Hematopoietic multipotent progenitor cell treated with erythropoietin and hydrocortisone succinate and interleukin-3 and kit ligand, for 8 days (in vitro differentiated cells): ENCODE measurements at regions not wholly inside any gene's neighbourhood (a gene's known extent, or its start where the extent isn't known, plus 50 kb on each side); places are given as distances from the start of the nearest gene placed in this dataset.
"Not testable (repeated sequence)": the region's sequence is repeated elsewhere in the genome, so short reads cannot be mapped to it uniquely, and the experiment has no call there.

ENCODE experiments used
- DNase-seq: peaks from one replicate; pipeline ENCODE4 v3.0.0-alpha.2; 2015

DNA sequence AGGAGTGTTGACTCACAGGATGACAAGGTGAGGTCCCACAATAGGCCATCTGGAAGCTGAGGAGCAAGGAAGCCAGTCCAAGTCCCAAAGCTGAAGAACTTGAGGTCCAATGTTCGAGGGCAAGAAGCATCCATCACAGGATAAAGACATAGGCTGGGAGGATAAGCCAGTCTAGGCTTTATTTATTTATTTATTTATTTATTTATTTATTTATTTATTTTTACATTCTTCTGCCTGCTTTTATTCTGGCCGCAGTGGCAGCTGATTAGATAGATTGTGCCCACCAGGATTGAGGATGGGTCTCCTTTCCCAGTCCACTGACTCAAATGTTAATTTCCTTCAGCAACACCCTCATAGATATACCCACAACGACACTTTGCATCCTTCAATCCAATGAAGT, 472.2 kb upstream of the DPPA4 start:
- DNase-seq: no peak

DNA sequence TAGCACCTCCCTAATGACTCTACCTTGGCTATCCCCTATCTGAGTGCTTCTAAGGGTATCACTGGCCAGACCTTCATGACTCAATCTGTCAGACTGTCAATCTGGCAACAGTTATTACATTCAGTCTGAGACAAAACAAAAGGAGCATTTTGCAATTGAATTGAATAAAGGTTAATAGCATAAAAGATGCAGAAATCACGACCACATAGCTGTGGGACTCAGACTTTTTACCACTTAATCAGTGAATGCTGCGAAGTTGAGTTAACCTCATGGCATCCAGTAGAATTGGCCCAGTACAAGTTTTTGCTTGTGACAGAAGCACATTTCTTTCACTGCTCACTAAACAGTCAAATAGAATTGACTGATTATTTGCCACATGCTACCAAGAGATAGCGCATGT, 480.7 kb upstream of the DPPA4 start:
- no peak for DNase-seq

DNA sequence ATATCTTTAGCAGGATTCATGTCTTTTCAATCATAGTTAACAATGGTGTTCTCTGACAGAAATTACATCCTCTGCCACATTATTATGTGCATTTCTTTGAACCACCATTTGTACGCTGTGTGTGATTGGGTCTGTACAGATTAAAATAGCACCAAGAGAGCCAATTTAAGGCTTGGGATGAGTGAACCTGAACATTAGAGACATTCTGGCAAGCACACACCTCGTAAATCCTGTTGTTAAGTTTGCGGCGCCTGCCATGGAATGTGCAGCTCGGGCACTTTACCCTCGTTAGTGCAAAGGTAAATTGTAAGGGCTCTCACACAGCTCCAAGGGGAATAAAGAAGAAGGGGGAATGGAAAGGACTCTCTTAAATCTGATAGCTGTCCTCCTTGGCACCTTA, 482.4 kb upstream of the DPPA4 start:
- no peak for DNase-seq

DNA sequence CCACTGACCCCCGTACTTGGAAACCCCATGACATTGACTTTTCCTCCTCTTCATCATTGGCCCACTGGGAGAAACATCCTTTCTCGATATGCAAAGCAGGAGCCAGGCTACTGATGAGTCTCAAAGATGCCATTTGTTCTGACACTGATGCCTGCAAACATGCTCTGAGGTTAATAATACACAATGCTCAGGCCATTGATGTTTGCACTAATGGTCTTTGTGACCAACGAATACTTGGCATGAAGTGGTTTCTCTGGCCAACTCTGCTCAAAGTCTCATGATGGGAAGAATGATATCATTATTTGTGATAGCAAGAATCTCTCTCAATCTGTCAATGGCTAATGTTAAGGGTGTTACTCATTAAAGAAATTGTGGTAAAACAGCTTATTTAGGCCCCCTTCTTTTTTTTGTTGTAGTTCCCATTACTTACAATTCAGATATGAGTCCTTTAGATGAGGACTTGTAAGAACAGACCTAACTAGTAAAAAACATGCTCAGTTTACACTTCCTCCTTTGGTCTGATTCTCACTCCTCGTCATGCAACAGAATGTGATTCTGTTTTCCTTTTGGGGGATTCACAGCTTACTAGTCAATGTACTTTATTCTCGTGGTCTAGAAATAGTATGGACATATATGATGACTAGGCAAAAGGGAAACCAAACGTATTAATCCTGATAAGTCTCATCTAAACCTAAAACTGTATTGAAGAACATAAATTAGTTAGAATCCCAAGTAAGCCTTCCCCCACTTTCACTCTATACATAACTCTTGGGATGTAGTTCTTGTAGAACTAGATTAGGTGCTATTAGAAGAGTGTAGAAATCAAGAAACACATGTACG, 488.8 kb upstream of the DPPA4 start:
- no peak for DNase-seq

DNA sequence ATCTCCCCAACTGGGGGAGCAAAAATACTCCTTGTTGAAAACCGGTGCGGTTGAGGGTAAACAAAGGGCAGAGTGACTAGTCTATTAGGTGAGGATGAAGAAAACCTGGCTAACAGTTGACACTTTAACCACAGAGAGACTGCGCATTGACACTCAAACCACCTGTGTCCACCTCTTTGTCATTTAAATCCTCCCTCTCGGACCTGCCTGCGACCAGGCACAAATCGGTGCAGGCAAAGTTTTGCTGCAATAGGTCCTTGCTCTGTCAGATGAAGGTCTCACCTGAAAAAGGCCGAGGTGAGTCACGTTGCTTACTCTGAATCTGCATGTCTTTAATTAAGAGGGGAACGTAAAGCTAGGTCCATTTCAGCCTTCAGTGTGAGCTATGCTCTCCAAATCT, 494.1 kb upstream of the DPPA4 start:
- no peak for DNase-seq

DNA sequence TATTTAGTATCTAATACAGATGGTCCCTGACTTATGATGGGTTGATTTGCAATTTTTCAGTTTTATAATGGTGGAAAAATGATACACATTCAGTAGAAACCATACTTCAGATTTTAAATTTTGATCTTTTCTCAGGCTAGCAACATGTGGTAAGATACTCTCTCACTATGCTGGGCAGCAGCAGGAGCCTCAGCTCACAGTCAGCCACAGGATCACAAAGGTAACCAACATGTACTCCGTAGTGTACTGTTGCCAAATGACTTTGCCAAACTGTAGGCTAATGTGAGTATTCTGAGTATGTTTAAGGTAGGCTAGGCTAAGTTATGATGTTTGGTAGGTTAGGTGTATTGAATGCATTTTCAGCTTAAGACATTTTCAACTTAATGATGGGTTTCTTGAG, 498.6 kb upstream of the DPPA4 start:
- DNase-seq: no peak

DNA sequence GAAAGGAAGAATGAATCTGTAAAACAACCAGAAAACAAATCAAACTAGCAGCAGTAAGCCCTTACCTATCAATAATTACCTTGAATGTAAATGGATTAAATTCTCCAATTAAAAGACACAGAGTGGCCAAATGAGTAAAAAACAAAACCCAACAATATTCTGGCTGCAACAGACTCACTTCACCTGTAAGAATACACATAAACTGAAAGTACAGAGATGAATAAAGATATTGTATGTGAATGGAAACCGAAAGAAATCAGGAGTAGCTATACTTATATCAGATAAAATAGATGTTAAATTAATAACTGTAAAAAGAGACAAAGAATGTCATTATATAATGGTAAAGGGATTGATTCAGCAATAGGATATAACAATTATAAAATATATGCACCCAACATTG, 514.5 kb upstream of the DPPA4 start:
- no peak for DNase-seq

DNA sequence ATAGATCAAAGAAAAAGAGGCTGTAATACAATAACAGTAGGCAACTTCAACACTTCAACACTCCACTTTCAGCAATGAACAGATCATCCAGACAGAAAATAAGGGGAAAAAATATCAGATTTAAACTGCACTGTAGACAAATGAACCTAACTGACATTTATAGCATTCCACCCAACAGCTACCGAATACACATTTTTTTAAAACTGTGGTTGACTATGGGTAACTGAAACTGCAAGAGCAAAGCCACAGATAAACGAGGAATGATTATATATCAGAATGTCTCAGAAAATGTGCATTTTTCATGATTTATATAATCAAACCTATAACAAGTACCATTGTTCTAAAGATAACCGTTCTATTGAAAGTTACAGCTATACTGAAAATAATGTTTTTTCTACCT, 514.9 kb upstream of the DPPA4 start:
- no peak for DNase-seq

DNA sequence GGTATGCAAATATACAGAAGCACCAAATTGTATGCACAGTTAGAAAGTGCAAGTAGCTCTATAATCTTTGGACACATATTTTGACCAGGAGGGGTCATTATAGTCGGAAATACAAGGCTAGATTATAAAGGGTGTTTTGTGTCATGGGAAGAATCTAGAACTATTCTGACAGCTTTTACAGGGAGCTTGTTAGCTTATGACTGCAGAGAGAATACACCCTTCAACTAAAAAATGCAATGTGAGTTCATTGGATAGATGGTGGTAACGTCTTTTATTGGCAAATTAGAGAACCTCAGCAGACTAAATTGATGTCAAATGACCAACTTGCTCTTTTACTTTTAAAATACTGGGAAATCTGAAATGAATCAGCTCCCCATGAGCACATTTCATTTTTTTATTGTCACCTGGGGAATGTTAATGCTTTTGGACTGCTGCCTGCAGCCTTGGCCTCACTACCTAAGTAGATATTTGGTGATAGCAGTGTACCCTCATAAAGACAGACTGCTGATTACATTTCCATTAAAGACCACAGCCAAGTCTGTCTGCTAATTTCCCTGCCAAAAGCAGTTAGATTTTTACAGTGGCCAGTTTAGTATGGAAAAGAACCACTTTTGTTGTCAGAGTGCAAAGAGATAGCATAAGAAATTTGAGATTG, 515.9 kb upstream of the DPPA4 start:
- no peak for DNase-seq

DNA sequence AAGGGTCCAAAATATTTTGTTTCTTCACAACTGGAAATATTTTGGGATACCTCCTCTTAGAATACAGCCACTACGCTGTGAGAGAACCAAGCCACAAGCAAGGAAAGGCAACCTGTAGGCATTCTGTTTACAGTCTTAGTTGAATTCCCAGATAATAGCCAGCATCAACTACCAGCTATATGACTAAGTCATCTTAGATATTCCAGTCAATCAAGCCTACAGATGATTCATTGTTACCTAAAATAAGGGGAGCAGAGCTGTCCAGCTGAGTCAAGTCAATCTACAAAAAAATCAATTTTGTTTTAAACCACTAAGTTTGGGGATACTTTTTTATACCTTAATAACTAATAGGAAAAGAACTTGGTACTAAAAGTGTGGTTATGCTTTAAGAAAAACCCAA, 526.4 kb upstream of the DPPA4 start:
- no peak for DNase-seq

DNA sequence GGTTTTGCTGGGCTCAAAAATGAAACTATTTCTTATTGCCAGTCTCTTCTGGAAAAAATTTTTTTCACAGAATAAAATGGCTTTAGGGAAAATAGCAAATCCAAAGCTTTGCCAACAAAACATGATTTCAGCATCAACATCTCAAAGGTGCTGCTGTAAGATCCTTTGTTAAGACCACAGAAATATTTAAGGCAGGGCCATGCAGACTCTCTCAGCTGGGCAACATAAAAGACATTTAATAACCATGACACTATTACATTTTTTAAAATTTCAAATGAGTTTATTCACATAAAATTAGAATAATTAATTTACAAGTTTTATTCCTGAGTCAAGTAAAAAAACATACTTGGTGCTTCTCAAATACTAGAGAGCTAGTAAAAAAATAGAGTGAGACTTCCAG, 527.1 kb upstream of the DPPA4 start:
- DNase-seq: no peak

DNA sequence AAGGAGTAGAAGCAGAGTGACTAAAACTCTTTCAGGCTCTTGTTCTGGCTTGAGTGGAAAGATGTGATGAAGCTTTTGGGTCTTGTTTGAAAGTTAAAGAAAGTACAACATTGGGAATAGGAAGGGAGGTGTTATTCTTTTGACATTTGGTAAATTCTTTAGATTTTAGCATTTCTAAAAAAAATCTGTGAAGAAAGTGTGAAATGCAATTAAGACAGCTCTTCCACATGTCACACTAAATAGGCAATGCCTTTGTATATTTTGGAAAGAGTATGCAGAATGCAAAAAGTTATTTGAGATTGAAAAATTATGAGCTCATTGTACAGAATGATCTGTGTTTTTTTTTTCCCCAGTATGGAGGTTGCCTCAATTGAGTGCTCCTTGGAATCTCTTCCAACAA, 532.2 kb upstream of the DPPA4 start:
- no peak for DNase-seq

DNA sequence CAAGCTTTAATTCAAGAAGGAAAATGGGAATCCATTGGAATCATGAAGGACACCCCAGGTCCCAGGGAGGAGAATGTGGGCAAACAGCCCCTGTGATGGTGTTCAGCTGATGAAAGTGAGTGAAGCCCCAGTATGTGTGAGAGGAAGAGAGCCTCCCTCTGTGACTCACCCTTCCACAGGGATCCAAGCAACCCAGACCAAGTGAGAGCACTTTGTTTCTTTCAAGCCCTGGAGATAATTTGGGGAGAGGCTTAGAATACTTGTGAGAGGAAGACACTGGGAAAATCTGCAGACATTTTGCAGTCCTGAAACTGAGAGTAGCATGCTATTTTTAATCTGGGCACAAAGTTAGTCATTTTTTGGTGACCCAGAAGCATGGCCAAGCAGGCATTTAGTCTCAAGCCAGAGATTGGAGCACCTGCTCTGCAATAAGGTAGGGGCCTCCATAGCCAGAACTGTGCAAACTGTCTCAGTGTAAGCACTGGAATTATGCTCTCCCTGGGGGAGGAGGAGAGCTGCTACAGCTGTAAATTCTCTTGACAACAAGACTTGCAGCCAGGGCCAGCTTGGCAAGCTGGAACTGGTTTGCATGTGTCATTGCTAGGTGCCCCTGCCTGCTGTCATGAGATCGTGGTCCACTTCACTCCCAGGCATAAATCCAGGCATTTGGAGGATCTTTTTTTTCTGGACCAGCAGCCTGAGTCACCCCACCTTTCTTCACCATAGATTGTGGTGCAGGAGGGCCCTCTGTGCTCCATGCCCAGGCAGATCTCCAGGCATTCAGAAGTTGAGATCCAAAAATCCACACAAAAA, 537.8 kb upstream of the DPPA4 start:
- no peak for DNase-seq

DNA sequence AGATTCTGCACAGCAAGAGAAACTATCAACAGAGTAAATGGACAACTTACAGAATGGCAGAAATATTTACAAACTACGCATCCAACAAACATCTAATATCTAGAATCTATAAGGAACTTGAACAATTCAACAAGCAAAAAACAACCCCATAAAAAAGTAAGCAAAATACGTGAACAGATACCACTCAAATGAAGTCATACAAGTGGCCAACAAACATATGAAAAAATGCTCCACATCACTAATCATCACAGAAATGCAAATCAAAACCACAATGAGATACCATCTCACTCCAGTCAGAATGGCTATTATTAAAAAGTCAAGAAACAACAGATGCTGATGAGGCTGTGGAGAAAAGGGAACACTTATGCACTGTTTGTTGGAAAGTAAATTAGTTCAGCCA, 540.3 kb upstream of the DPPA4 start:
- DNase-seq: not testable (repeated sequence)

DNA sequence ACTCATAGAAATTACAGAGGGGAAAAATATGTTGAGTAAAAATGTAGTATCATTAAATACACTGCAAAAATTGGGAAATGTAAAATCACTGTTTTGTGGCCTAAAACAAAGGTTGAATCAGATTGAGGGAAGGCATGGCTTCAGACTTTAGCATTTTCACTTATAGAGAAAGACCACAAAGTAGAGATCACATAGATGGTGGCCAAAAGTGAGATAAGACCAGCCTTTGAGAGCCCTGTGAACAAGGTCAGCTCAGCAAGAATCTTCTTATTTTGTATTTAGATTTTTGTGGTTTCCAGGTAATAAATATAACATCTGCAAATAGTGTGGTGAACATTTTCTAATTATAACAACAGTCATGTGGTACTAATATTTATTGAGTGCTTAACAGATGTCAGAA, 544.8 kb upstream of the DPPA4 start:
- DNase-seq: no peak

DNA sequence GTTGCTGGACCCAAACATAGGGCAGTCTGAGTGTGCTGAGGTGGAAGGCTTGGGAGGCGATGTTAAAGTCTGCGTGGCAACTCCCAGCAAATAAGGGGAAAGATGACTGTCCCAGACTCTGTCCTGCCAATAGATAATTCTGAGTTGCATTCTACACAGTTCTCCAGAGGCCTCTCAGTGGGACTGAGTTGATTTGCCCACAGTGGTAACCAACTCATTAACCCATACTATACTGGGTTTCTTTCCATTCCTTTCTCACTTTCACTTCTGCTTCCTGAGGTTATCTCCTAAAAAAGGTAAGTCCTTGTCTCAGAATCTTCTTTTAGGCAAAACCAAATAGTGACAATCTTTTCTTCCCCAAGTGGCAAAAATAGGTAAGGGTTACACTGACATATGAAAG, 549.9 kb upstream of the DPPA4 start:
- DNase-seq: no peak

DNA sequence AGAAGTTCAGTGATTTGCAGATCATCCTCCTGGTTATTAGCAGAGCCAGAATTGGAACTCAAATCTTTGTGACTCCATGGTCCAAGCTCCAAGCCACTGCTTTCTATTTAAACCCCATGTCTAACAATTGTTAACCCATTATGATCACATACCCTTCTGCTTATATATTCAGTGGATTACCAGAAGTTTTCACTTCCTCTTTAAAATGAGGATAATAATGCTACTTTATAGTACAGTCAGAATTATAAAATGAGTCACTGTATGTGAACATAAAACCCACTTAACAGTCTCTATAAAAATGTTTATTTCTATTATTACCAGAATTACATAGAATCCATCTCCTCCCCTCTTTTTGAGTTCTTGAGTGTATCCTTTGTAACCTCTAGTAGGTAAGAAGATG, 550.7 kb upstream of the DPPA4 start:
- DNase-seq: no peak

DNA sequence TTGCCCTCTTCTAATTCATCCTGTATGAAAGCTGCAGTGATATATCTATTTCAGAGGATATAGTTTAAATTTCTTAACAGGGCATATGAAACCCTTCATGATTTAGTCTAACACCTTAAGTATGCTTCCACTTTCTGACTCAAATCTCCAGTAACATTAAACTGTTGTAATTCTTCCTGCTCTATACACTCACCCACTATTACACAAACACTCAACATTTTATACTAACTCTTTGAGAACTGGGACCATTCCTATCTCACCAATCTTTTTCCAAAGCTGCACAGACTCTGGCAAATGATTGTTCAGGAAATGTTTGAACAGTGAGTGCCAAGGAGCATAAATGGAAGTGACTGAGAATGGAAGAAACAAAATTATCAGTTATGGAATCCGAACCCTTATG, 560.4 kb upstream of the DPPA4 start:
- DNase-seq: no peak

DNA sequence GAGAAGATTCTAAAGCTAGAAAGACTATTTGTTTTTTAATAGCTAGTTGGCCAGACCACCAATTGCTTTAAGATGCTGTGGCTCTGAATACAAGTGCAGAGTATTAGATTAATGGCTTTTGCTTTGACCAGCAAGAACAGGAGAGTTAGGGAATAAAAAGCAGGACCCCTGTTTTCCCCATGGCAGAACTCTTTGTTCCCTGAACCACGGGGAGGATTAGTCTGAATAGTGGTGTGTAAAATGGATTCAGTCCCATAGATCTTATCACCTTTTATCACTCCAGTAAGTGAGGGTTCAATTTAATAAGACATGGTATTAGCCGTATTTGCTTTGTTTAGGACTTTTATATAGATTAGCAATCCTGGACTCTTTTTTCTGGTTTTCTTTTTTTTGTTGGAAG, 562.6 kb upstream of the DPPA4 start:
- no peak for DNase-seq

DNA sequence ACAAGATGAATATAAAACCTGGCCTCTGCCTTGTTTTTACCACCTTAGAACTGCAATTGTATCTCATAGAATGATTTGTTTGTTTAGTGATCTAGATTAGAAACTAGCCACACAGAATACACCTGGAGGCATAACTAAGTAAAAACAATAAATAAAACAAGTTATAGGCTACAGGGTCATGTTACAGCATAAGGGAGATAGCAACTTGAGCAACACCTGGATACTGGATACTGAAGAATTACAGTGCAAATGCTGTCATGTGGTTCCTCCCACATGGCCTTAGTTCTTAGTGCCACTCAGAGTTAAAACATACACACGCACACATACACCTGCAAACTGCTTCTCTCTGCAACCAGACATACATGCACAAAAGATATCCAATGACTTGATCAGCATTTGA, 563.4 kb upstream of the DPPA4 start:
- no peak for DNase-seq

DNA sequence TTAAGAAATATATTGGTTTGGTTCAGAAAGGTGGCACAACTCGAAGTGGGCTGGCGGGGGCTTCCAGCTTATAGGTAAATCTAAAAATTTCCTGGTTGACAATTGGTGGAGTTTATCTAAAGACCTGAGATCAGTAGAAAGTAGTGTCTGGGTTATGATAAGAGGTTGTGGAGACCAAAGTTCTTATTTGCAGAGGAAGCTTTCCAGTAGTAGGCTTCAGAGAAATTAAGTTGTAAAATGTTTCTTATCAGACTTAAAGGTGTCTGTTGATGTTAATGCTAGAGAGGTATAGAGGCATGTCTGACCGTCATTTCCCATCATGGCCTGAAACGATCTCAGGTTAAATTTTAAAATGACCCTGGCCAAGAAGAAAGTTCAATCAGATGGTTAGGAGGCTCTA, 565.2 kb upstream of the DPPA4 start:
- DNase-seq: no peak

DNA sequence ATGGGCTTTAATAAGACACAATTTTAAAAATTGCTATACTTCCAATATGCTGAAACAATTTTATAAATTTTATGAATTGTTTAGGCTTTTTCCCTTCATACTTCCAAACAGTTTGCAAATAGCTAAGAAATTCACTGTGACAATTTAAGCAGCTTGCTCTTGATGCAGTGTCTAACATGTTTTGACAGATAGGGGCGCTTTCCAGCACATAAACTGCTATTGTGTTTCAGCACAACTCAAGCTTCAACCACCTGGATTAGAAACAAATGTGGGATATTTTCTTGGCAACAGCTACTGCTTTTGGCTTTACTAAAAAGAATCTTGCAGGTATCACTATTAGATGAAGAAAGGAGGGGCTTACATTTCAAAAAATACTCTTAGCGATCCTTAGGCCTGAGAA, 565.8 kb upstream of the DPPA4 start:
- no peak for DNase-seq

DNA sequence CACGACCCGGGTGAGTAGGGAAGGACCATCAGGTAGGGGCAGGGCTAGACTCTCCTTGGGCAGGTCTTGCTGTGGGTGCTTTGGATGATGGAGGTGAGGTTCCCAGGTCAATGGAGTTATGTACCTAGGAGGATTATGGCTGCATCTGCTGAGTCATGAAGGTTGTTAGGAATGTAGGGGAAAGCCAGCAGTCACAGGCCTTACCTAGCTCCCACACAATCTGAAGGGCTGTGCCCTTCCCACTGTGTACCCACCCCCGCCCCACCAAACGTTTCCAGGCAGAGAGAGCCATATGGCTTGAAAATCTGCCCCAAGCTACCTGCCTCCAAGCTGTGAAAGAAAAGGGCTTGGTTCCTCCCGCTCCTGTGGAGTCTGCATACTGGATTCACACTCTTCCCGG, 573.4 kb upstream of the DPPA4 start:
- no peak for DNase-seq

DNA sequence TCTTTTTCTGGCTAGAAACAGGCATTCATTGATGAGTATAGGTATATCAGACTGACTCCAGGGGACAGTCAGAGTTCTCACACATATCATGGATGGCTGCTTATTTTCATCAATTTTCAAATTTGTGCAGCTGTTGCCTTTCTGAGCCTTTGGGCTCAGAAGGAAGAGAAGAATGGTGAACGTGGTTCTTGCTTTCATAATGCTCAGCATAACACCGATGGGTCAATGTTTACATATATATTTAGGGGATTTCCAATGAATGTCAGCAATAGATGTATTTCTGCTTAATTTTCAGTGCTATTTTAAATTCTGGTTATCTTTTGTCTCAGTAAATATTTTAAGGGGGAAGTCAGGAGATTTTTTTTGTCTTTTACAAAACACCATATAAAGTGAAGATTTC, 581.4 kb upstream of the DPPA4 start:
- DNase-seq: no peak
